Stomach (tissue), 4 donors: ENCODE measurements at regions not wholly inside any gene's neighbourhood (a gene's known extent, or its start where the extent isn't known, plus 50 kb on each side); places are given as distances from the start of the nearest gene placed in this dataset.

Experiments
- EP300 ChIP-seq: sonication (generic); formaldehyde crosslinking; IDR thresholded peaks from one replicate; pipeline ENCODE4 v1.6.1; 2017; ENCODE audit warnings: antibody characterized with exemption
- POLR2A ChIP-seq, 4 donors: fragments of 450-650 bp; IDR thresholded peaks; one replicate each; pipeline ENCODE4 v1.6.1; 2016; ENCODE audit warnings: antibody characterized with exemption in 4 of 4, control low read depth in 2 of 4, mild to moderate bottlenecking in 1 of 4, moderate library complexity in 1 of 4

- no peak for TF ChIP-seq POLR2A (IDR thresholded peaks at IDR 0.05)
- TF ChIP-seq EP300: no peak
Observed at GRCh38 chr18:29018976-29019375, 842.0 kb upstream of the CDH2 start.
